ENCODE measurements at regions not wholly inside any gene's neighbourhood (a gene's known extent, or its start where the extent isn't known, plus 50 kb on each side); places are given as distances from the start of the nearest gene placed in this dataset.

DNA sequence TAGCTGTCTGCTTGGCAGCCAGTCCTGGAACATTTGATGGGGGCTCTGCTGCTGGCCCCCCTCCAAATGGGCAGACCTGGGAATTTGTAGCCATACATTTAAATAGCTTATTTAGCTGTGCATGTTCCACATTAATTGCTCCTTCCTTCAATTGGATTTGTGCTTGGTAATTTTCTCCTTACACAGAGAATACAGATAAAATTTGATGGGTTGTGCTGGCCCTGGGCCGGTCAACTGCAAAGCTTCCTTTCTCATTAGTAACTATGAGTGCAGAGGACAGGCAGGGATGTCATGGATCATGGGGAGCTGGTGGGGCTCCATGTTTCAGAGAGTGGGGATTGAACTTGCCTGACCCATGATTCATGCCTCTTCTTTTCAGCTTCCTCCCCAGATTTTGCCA, 201.5 kb upstream of the GHITM start:
- no TSS peak for BruUV-seq (replicated peaks)
- TF ChIP-seq, protein P1, sequence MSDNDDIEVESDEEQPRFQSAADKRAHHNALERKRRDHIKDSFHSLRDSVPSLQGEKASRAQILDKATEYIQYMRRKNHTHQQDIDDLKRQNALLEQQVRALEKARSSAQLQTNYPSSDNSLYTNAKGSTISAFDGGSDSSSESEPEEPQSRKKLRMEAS (IDR thresholded peaks at IDR 0.05; ENCODE audit: insufficient read depth, insufficient read length): no peak
- TF ChIP-seq FOS (IDR thresholded peaks at IDR 0.05; ENCODE audit: borderline replicate concordance, insufficient read depth, low read length): no peak
- TF ChIP-seq EZH2 (IDR thresholded peaks at IDR 0.05; ENCODE audit: borderline replicate concordance, low read depth, low read length, severe bottlenecking): no peak
- no peak for TF ChIP-seq POLR2AphosphoS5 (IDR thresholded peaks at IDR 0.05; ENCODE audit: insufficient read depth, low read depth, low read length)
- TF ChIP-seq JUN (IDR thresholded peaks at IDR 0.05; ENCODE audit: borderline replicate concordance, insufficient read depth, insufficient read length, low read depth): no peak
- TF ChIP-seq, protein P2, sequence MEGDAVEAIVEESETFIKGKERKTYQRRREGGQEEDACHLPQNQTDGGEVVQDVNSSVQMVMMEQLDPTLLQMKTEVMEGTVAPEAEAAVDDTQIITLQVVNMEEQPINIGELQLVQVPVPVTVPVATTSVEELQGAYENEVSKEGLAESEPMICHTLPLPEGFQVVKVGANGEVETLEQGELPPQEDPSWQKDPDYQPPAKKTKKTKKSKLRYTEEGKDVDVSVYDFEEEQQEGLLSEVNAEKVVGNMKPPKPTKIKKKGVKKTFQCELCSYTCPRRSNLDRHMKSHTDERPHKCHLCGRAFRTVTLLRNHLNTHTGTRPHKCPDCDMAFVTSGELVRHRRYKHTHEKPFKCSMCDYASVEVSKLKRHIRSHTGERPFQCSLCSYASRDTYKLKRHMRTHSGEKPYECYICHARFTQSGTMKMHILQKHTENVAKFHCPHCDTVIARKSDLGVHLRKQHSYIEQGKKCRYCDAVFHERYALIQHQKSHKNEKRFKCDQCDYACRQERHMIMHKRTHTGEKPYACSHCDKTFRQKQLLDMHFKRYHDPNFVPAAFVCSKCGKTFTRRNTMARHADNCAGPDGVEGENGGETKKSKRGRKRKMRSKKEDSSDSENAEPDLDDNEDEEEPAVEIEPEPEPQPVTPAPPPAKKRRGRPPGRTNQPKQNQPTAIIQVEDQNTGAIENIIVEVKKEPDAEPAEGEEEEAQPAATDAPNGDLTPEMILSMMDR (IDR thresholded peaks at IDR 0.05; ENCODE audit: extremely low read depth in 1 of 2, insufficient read depth in 1 of 2, low read depth in 1 of 2, low read length in 2 of 2): no peak
- no peak for TF ChIP-seq MYC (IDR thresholded peaks at IDR 0.05; ENCODE audit: low read depth, low read length)
- TF ChIP-seq GATA2 (IDR thresholded peaks at IDR 0.05; ENCODE audit: insufficient read depth, insufficient read length, low read depth, low read length): no peak
- no peak for TF ChIP-seq POLR2A (IDR thresholded peaks at IDR 0.05; ENCODE audit: low read depth, low read length)
- intact Hi-C loops (cut with micrococcal nuclease) (no loop called here), dilution Hi-C loops (cut with MboI; ENCODE audit: extremely low pct_ligation_motif_present, low sequenced_read_pairs) (no loop called here)
- DNase-seq (ENCODE audit: low read depth, low spot score) (no peak), FAIRE-seq (no peak)
- H3K4me2 ChIP-seq (ENCODE audit: insufficient read depth, low read length): no peak overlapping the region
- no peak overlapping the region for H3K9ac ChIP-seq (replicated peaks; ENCODE audit: extremely low read depth, insufficient read depth, low read length)
- ChIA-PET CTCF (no interaction called here), POLR2A (no interaction called here)
- no peak overlapping the region for H2AFZ ChIP-seq (ENCODE audit: low read depth, low read length)
- H3K36me3 ChIP-seq (ENCODE audit: control insufficient read depth in 2 of 2, extremely low read depth in 1 of 2, insufficient read depth in 2 of 2, low read length in 2 of 2): no peaks in the 10 kb centered on the region
- no peaks in the 10 kb centered on the region for H3K4me1 ChIP-seq (ENCODE audit: control insufficient read depth, extremely low read depth, insufficient read depth, low read length)
- H3K9me1 ChIP-seq (replicated peaks; ENCODE audit: control insufficient read depth, extremely low read depth, insufficient read depth, low read length): no peaks in the 10 kb centered on the region
- no peaks in the 10 kb centered on the region for H4K20me1 ChIP-seq (replicated peaks; ENCODE audit: control insufficient read depth, extremely low read depth, insufficient read depth, low read length)
- H3K27ac ChIP-seq (ENCODE audit: insufficient read depth, low read depth, low read length): no peak overlapping the region
- no peak overlapping the region for H3K4me3 ChIP-seq (replicated peaks in 1 of 3; ENCODE audit: insufficient read depth in 1 of 3, low read depth in 1 of 3, low read length in 3 of 3)
- no peaks in the 10 kb centered on the region for H3K27me3 ChIP-seq (ENCODE audit: control insufficient read depth in 2 of 2, insufficient read depth in 2 of 2, low read length in 2 of 2)
- H3K9me3 ChIP-seq (replicated peaks; ENCODE audit: control insufficient read depth, insufficient read depth, low read length): no peaks in the 10 kb centered on the region
- H3K79me2 ChIP-seq (ENCODE audit: control insufficient read depth, insufficient read depth, low read length): no peaks in the 10 kb centered on the region

Data from endothelial cell of umbilical vein (primary cell).